WTC11 (cell line): ENCODE measurements at regions not wholly inside any gene's neighbourhood (a gene's known extent, or its start where the extent isn't known, plus 50 kb on each side); places are given as distances from the start of the nearest gene placed in this dataset.
A peak's percentile ranks its signal among the peaks of the same experiment; 100 is the strongest.

Experiments
- ATAC-seq: fragments of 200-7000 bp; cut with Tn5 transposase; 2 replicates; pipeline ENCODE4 v1.10.0; 2021; ENCODE audit warnings: mild to moderate bottlenecking, moderate library complexity
- CTCF ChIA-PET: fragments of 300-600 bp; sonication (Branson Sonifier 250); formaldehyde crosslinking; loops from one replicate; lab custom pipeline; 2021; ENCODE audit warnings: antibody characterized with exemption; lab: Charles Lee
- POLR2A ChIA-PET: fragments of 350-600 bp; sonication (Branson Sonifier 250); formaldehyde crosslinking; loops from one replicate; lab custom pipeline; 2021; ENCODE audit warnings: antibody characterized with exemption; lab: Charles Lee
- DNase-seq: peaks from one replicate; pipeline ENCODE4 v3.0.0; 2021; ENCODE audit warnings: low spot score
- H3K27ac Mint-ChIP-seq: 2 replicates; pipeline ENCODE4 v1.8.0; 2021; ENCODE audit warnings: mixed read lengths
- H3K27me3 Mint-ChIP-seq: 2 replicates; pipeline ENCODE4 v1.8.0; 2021; ENCODE audit warnings: low read depth, mild to moderate bottlenecking, moderate library complexity, mixed read lengths
- H3K36me3 Mint-ChIP-seq: 2 replicates; pipeline ENCODE4 v1.8.0; 2021; ENCODE audit warnings: mixed read lengths
- H3K4me1 Mint-ChIP-seq: 2 replicates; pipeline ENCODE4 v1.8.0; 2022; ENCODE audit warnings: mixed read lengths
- H3K4me3 Mint-ChIP-seq: 2 replicates; pipeline ENCODE4 v1.8.0; 2021; ENCODE audit warnings: mild to moderate bottlenecking, moderate library complexity, mixed read lengths
- H3K9me3 Mint-ChIP-seq: 2 replicates; pipeline ENCODE4 v1.8.0; 2021; ENCODE audit warnings: mixed read lengths
- KAT7 ChIP-seq: sonication (generic); formaldehyde crosslinking; IDR thresholded peaks from 2 replicates; pipeline ENCODE4 v1.8.1; 2023; ENCODE audit warnings: missing genetic modification reagents, mild to moderate bottlenecking, borderline replicate concordance
- MXD4 ChIP-seq: fragments of 250-450 bp; sonication (Bioruptor Pico); IDR thresholded peaks from 2 replicates; pipeline ENCODE4 v1.8.0; 2021; ENCODE audit warnings: mild to moderate bottlenecking, moderate library complexity, borderline replicate concordance
- MYBL2 ChIP-seq: sonication (generic); formaldehyde crosslinking; IDR thresholded peaks from 2 replicates; pipeline ENCODE4 v1.8.1; 2023; ENCODE audit warnings: mild to moderate bottlenecking, moderate library complexity, missing genetic modification reagents
- OVOL2 ChIP-seq: fragments of 250-450 bp; sonication (Bioruptor Pico); IDR thresholded peaks from 2 replicates; pipeline ENCODE4 v1.9.0; 2021; ENCODE audit warnings: mild to moderate bottlenecking, borderline replicate concordance
- RELA ChIP-seq: sonication (generic); formaldehyde crosslinking; IDR thresholded peaks from 2 replicates; pipeline ENCODE4 v1.8.1; 2022; ENCODE audit warnings: missing genetic modification reagents, mild to moderate bottlenecking, borderline replicate concordance
- SMAD3 ChIP-seq: sonication (generic); formaldehyde crosslinking; IDR thresholded peaks from 2 replicates; pipeline ENCODE4 v1.8.0; 2022; ENCODE audit warnings: missing genetic modification reagents, mild to moderate bottlenecking, borderline replicate concordance
- TP53 ChIP-seq: sonication (generic); formaldehyde crosslinking; IDR thresholded peaks from 2 replicates; pipeline ENCODE4 v1.8.1; 2023; ENCODE audit warnings: mild to moderate bottlenecking, missing genetic modification reagents
- ZNF396 ChIP-seq: fragments of 250-450 bp; sonication (Bioruptor Pico); IDR thresholded peaks from 2 replicates; pipeline ENCODE4 v1.8.0; 2021; ENCODE audit warnings: mild to moderate bottlenecking, moderate library complexity, borderline replicate concordance
- TF ChIP-seq, protein P1 (sequence below): sonication (generic); formaldehyde crosslinking; IDR thresholded peaks from 2 replicates; pipeline ENCODE4 v1.8.0; 2023; ENCODE audit warnings: mild to moderate bottlenecking, missing genetic modification reagents
- TF ChIP-seq, protein P2 (sequence below): sonication (generic); formaldehyde crosslinking; IDR thresholded peaks from 2 replicates; pipeline ENCODE4 v1.8.0; 2022; ENCODE audit warnings: mild to moderate bottlenecking, missing genetic modification reagents
- TF ChIP-seq, protein P3 (sequence below): sonication (generic); formaldehyde crosslinking; IDR thresholded peaks from 2 replicates; pipeline ENCODE4 v1.8.1; 2023; ENCODE audit warnings: mild to moderate bottlenecking, missing genetic modification reagents, borderline replicate concordance
- TF ChIP-seq, protein P4 (sequence below): sonication (generic); formaldehyde crosslinking; IDR thresholded peaks from 2 replicates; pipeline ENCODE4 v1.8.1; 2023; ENCODE audit warnings: mild to moderate bottlenecking, missing genetic modification reagents, moderate library complexity
- TF ChIP-seq, protein P5 (sequence below): sonication (generic); formaldehyde crosslinking; IDR thresholded peaks from 2 replicates; pipeline ENCODE4 v1.8.0; 2023; ENCODE audit warnings: missing genetic modification reagents, mild to moderate bottlenecking, borderline replicate concordance
- TF ChIP-seq, protein P6 (sequence below): sonication (generic); formaldehyde crosslinking; IDR thresholded peaks from 2 replicates; pipeline ENCODE4 v1.8.0; 2023; ENCODE audit warnings: missing genetic modification reagents

DNA sequence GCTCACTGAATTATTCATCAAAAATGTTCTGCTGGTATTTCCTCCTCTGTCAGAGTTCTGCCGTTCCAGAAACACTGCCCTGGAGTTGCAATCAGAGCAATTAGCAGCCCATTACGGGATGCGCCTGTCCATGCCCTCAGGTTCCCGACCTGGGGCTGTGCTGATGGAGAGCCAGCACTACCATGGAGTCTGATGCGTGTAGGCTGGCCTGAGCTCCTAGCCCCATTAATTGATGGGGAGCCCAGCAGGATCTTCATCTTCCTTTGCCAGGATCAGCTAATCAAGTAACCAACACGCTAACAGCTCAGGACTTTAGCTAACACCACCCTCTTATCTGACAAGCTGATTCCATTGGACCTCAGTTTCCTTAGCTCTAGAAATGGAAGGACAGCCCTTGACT, 164.2 kb downstream of the ABHD5 start (continued):
- TF ChIP-seq, protein P1, sequence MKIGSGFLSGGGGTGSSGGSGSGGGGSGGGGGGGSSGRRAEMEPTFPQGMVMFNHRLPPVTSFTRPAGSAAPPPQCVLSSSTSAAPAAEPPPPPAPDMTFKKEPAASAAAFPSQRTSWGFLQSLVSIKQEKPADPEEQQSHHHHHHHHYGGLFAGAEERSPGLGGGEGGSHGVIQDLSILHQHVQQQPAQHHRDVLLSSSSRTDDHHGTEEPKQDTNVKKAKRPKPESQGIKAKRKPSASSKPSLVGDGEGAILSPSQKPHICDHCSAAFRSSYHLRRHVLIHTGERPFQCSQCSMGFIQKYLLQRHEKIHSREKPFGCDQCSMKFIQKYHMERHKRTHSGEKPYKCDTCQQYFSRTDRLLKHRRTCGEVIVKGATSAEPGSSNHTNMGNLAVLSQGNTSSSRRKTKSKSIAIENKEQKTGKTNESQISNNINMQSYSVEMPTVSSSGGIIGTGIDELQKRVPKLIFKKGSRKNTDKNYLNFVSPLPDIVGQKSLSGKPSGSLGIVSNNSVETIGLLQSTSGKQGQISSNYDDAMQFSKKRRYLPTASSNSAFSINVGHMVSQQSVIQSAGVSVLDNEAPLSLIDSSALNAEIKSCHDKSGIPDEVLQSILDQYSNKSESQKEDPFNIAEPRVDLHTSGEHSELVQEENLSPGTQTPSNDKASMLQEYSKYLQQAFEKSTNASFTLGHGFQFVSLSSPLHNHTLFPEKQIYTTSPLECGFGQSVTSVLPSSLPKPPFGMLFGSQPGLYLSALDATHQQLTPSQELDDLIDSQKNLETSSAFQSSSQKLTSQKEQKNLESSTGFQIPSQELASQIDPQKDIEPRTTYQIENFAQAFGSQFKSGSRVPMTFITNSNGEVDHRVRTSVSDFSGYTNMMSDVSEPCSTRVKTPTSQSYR (CRISPR knock-in tag), result no peak
- TF ChIP-seq TP53 (no peak), OVOL2 (CRISPR knock-in tag) (no peak), ZNF396 (CRISPR knock-in tag) (no peak), SMAD3 (CRISPR knock-in tag) (no peak)
- TF ChIP-seq, protein P2, sequence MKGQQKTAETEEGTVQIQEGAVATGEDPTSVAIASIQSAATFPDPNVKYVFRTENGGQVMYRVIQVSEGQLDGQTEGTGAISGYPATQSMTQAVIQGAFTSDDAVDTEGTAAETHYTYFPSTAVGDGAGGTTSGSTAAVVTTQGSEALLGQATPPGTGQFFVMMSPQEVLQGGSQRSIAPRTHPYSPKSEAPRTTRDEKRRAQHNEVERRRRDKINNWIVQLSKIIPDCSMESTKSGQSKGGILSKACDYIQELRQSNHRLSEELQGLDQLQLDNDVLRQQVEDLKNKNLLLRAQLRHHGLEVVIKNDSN, result no peak

DNA sequence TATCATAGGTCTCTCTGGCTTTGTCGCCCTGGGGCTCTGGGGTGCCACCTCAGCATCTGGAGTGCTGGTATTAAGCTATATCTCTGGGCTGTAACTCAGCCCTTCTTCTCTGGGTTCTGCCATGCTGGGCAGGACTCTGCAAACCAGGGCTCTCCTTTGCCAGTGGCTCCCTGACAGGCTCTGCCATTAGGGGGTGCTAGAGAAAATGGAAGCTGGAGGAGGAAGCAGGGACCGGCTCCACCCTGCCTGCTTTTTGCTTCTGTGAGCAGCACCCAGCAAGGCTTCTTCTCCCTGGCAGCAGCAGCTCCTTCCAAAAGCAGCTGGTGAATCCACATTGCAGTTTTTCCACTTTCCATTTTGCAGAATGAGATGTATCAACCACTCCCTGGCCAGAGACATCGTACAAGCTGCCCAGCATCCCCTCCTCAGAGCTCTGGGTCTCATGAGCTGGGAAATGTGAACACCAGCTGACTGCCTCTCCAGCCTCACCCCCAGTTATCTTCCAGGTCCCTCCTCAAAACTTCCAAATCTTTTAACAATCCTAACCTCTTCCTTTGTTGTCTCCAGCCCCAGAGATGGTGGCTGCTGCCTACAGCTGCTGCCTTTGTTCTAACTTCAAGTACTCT, 165.0 kb downstream of the ABHD5 start:
- 0 out of 2 replicates have a peak, but pooled peaks cover 6% of the 10 kb centered on the region for H3K27me3 Mint-ChIP-seq
- DNase-seq (peak; percentile 82), ATAC-seq (peak; percentile 90)
- CTCF ChIA-PET, result interaction anchor here (0.6 to 3.4 kb wide), 75 partner anchors 10 to 463 kb away, joined by 3 to 27 read pairs (median 4); no protein-coding TSS in a partner anchor
- H3K4me3 Mint-ChIP-seq, result no peak overlapping the region
- POLR2A ChIA-PET, result interaction anchor here (1.0 to 1.2 kb wide), 2 partner anchors 22 to 141 kb away, joined by 3 read pairs; no protein-coding TSS in a partner anchor
- no peaks in the 10 kb centered on the region for H3K36me3 Mint-ChIP-seq
- H3K9me3 Mint-ChIP-seq, result no peaks in the 10 kb centered on the region
- no peak overlapping the region for H3K27ac Mint-ChIP-seq
- TF ChIP-seq, protein P3, sequence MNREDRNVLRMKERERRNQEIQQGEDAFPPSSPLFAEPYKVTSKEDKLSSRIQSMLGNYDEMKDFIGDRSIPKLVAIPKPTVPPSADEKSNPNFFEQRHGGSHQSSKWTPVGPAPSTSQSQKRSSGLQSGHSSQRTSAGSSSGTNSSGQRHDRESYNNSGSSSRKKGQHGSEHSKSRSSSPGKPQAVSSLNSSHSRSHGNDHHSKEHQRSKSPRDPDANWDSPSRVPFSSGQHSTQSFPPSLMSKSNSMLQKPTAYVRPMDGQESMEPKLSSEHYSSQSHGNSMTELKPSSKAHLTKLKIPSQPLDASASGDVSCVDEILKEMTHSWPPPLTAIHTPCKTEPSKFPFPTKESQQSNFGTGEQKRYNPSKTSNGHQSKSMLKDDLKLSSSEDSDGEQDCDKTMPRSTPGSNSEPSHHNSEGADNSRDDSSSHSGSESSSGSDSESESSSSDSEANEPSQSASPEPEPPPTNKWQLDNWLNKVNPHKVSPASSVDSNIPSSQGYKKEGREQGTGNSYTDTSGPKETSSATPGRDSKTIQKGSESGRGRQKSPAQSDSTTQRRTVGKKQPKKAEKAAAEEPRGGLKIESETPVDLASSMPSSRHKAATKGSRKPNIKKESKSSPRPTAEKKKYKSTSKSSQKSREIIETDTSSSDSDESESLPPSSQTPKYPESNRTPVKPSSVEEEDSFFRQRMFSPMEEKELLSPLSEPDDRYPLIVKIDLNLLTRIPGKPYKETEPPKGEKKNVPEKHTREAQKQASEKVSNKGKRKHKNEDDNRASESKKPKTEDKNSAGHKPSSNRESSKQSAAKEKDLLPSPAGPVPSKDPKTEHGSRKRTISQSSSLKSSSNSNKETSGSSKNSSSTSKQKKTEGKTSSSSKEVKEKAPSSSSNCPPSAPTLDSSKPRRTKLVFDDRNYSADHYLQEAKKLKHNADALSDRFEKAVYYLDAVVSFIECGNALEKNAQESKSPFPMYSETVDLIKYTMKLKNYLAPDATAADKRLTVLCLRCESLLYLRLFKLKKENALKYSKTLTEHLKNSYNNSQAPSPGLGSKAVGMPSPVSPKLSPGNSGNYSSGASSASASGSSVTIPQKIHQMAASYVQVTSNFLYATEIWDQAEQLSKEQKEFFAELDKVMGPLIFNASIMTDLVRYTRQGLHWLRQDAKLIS (CRISPR knock-in tag), result no peak
- TF ChIP-seq, protein P4, sequence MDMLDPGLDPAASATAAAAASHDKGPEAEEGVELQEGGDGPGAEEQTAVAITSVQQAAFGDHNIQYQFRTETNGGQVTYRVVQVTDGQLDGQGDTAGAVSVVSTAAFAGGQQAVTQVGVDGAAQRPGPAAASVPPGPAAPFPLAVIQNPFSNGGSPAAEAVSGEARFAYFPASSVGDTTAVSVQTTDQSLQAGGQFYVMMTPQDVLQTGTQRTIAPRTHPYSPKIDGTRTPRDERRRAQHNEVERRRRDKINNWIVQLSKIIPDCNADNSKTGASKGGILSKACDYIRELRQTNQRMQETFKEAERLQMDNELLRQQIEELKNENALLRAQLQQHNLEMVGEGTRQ, result no peak
- TF ChIP-seq, all 79 proteins: peak for 0
- peaks cover 40% of the 10 kb centered on the region for H3K4me1 Mint-ChIP-seq

DNA sequence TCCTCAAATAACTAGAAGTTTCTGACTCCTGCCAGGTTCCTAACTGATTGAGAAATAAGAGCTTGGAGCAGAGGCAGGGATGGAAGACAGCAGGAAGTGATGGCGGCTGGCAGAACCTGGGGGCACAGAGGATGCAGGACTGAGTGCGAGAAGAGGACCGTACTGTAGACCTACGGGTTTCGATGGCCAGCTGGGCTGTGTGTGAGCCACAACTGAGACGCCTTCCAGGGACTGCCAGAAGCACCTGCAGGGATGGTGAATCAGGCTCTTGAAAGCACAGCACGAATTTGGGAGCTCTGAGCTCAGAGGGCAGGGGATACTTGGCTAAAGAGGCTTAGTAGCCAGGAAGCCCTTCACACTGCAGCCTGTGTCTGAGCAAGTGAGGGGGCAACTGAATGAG, 165.6 kb downstream of the ABHD5 start:
- no peaks in the 10 kb centered on the region for H3K36me3 Mint-ChIP-seq
- H3K27me3 Mint-ChIP-seq, result 0 out of 2 replicates have a peak, but pooled peaks cover 6% of the 10 kb centered on the region
- ATAC-seq (no peak), DNase-seq (no peak)
- H3K9me3 Mint-ChIP-seq, result no peaks in the 10 kb centered on the region
- H3K4me1 Mint-ChIP-seq, result peaks cover 40% of the 10 kb centered on the region
- no peak overlapping the region for H3K27ac Mint-ChIP-seq
- ChIA-PET POLR2A (interaction anchor here (1.0 kb wide), 1 partner anchor 21 kb away, joined by 3 read pairs; no protein-coding TSS in a partner anchor), CTCF (interaction anchor here (0.6 to 3.4 kb wide), 72 partner anchors 9 to 463 kb away, joined by 3 to 27 read pairs (median 4); no protein-coding TSS in a partner anchor)
- no peak overlapping the region for H3K4me3 Mint-ChIP-seq
- no peak for TF ChIP-seq KAT7 (CRISPR knock-in tag)
- TF ChIP-seq, protein P5, sequence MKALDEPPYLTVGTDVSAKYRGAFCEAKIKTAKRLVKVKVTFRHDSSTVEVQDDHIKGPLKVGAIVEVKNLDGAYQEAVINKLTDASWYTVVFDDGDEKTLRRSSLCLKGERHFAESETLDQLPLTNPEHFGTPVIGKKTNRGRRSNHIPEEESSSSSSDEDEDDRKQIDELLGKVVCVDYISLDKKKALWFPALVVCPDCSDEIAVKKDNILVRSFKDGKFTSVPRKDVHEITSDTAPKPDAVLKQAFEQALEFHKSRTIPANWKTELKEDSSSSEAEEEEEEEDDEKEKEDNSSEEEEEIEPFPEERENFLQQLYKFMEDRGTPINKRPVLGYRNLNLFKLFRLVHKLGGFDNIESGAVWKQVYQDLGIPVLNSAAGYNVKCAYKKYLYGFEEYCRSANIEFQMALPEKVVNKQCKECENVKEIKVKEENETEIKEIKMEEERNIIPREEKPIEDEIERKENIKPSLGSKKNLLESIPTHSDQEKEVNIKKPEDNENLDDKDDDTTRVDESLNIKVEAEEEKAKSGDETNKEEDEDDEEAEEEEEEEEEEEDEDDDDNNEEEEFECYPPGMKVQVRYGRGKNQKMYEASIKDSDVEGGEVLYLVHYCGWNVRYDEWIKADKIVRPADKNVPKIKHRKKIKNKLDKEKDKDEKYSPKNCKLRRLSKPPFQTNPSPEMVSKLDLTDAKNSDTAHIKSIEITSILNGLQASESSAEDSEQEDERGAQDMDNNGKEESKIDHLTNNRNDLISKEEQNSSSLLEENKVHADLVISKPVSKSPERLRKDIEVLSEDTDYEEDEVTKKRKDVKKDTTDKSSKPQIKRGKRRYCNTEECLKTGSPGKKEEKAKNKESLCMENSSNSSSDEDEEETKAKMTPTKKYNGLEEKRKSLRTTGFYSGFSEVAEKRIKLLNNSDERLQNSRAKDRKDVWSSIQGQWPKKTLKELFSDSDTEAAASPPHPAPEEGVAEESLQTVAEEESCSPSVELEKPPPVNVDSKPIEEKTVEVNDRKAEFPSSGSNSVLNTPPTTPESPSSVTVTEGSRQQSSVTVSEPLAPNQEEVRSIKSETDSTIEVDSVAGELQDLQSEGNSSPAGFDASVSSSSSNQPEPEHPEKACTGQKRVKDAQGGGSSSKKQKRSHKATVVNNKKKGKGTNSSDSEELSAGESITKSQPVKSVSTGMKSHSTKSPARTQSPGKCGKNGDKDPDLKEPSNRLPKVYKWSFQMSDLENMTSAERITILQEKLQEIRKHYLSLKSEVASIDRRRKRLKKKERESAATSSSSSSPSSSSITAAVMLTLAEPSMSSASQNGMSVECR (CRISPR knock-in tag), result no peak
- no peak for TF ChIP-seq RELA (CRISPR knock-in tag)
- TF ChIP-seq, protein P2, result no peak
- TF ChIP-seq MXD4, result no peak
- TF ChIP-seq, protein P6, sequence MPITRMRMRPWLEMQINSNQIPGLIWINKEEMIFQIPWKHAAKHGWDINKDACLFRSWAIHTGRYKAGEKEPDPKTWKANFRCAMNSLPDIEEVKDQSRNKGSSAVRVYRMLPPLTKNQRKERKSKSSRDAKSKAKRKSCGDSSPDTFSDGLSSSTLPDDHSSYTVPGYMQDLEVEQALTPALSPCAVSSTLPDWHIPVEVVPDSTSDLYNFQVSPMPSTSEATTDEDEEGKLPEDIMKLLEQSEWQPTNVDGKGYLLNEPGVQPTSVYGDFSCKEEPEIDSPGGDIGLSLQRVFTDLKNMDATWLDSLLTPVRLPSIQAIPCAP (CRISPR knock-in tag), result no peak
- TF ChIP-seq MYBL2 (CRISPR knock-in tag), result no peak
